Upper lobe of left lung (tissue), 4 donors: ENCODE measurements at regions not wholly inside any gene's neighbourhood (a gene's known extent, or its start where the extent isn't known, plus 50 kb on each side); places are given as distances from the start of the nearest gene placed in this dataset.

ENCODE experiments used
- CTCF ChIP-seq, 6 experiments: fragments of 450-650 bp in 4 of 6; fragments of 200-600 bp in 2 of 6; sonication (generic) in 2 of 6; IDR thresholded peaks; one replicate each; pipeline ENCODE4 v1.5.1; 2016 to 2019; ENCODE audit warnings: antibody characterized with exemption in 6 of 6
- EP300 ChIP-seq, 4 donors: sonication (generic); formaldehyde crosslinking; IDR thresholded peaks; one replicate each; pipeline ENCODE4 v1.5.1; 2017; ENCODE audit warnings: antibody characterized with exemption in 4 of 4, control low read depth in 2 of 4
- POLR2A ChIP-seq, 4 donors: fragments of 450-650 bp; IDR thresholded peaks; one replicate each; pipeline ENCODE4 v1.5.1; 2016 to 2017; ENCODE audit warnings: antibody characterized with exemption in 4 of 4, mild to moderate bottlenecking in 2 of 4

GRCh38 chr10:14435976-14436632 is 105.4 kb upstream of the FRMD4A start:
- TF ChIP-seq CTCF (IDR thresholded peaks at IDR 0.05) (no peak), EP300 (IDR thresholded peaks at IDR 0.05) (no peak), POLR2A (IDR thresholded peaks at IDR 0.05) (no peak)
